Choroid plexus epithelial cell (primary cell): ENCODE measurements at regions not wholly inside any gene's neighbourhood (a gene's known extent, or its start where the extent isn't known, plus 50 kb on each side); places are given as distances from the start of the nearest gene placed in this dataset.

Source experiments
- DNase-seq: peaks from one replicate; pipeline ENCODE4 v3.0.0-alpha.2; 2010; ENCODE audit warnings: low read depth
- H3K4me3 ChIP-seq: 2 replicates; pipeline ENCODE4 v1.5.1; 2011; ENCODE audit warnings: low read depth, mild to moderate bottlenecking, control low read depth, low read length, moderate library complexity
- TF ChIP-seq, protein P1 (sequence below): conservative IDR thresholded peaks from 2 replicates; pipeline ENCODE4 v1.5.1; 2011; ENCODE audit warnings: low read depth, mild to moderate bottlenecking, control low read depth, inconsistent platforms, low read length, moderate library complexity

GRCh38 chr2:239519921-239520585, 119.2 kb upstream of the HDAC4 start:
- no peak for DNase-seq
- no peak overlapping the region for H3K4me3 ChIP-seq

GRCh38 chr2:239519089-239519920, 118.5 kb upstream of the HDAC4 start:
- no peak for DNase-seq
- H3K4me3 ChIP-seq = no peak overlapping the region
- TF ChIP-seq, protein P1, sequence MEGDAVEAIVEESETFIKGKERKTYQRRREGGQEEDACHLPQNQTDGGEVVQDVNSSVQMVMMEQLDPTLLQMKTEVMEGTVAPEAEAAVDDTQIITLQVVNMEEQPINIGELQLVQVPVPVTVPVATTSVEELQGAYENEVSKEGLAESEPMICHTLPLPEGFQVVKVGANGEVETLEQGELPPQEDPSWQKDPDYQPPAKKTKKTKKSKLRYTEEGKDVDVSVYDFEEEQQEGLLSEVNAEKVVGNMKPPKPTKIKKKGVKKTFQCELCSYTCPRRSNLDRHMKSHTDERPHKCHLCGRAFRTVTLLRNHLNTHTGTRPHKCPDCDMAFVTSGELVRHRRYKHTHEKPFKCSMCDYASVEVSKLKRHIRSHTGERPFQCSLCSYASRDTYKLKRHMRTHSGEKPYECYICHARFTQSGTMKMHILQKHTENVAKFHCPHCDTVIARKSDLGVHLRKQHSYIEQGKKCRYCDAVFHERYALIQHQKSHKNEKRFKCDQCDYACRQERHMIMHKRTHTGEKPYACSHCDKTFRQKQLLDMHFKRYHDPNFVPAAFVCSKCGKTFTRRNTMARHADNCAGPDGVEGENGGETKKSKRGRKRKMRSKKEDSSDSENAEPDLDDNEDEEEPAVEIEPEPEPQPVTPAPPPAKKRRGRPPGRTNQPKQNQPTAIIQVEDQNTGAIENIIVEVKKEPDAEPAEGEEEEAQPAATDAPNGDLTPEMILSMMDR = no peak

More at GRCh38 chr2:239519921-239520585, 119.2 kb upstream of the HDAC4 start:
- TF ChIP-seq, protein P1 = no peak

DNA sequence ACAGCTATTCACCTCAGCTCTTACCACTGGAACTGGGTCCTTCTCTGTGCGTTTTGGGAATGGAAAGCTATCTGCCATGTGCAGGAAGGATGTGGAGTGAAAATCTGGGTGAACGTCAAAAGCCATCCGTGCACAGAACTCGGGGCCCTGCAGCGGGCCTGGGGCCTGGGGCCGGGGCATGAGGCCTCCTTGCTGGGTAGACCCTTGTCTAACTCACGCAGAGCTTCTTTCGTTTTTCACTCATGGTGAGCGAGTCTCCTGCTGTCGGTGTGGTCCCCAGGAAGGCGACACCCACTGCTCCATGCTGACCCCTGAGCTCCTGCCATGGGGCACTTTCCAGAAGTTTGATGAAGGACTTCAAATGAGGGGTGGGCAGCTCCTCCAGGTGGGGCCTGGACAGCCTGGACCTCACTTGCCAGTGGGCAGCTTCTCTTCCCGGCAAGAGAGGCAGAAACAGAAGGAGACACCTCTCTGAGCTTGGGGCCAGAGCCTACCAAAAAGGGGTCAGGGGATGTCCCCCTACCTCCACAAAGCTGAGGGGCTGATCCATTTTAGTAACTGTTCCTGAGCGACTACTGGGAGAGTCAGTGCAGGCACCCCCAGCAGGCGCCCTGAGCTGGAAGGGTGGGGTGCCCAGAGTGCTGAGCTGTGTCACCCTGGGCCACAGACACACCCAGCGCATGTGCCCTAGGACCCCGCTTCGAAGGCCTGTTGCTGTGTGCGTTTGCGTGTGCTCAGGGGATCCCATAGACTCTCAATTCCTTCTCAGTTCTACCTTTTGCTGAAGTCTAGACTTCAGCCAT, 117.7 kb upstream of the HDAC4 start:
- TF ChIP-seq, protein P1 = no peak
- no peak for DNase-seq
- no peak overlapping the region for H3K4me3 ChIP-seq

- TF ChIP-seq, protein P1 = no peak
- DNase-seq = no peak
- H3K4me3 ChIP-seq = no peak overlapping the region
Measured at GRCh38 chr2:239517686-239518085, 116.9 kb upstream of the HDAC4 start.

GRCh38 chr2:239516954-239517305, 116.1 kb upstream of the HDAC4 start:
- no peak for DNase-seq
- TF ChIP-seq, protein P1 = no peak
- H3K4me3 ChIP-seq = no peak overlapping the region

- DNase-seq = no peak
- TF ChIP-seq, protein P1 = no peak
- no peak overlapping the region for H3K4me3 ChIP-seq
Measured at GRCh38 chr2:239516286-239516953, 115.6 kb upstream of the HDAC4 start.
